Erythroblast (primary cell): ENCODE measurements at regions not wholly inside any gene's neighbourhood (a gene's known extent, or its start where the extent isn't known, plus 50 kb on each side); places are given as distances from the start of the nearest gene placed in this dataset.

Source experiments
- GATA1 ChIP-seq: IDR thresholded peaks from 2 replicates; pipeline ENCODE4 v1.6.1; 2011; ENCODE audit warnings: low read depth, mild to moderate bottlenecking, control low read depth, low read length, moderate library complexity
- POLR2A ChIP-seq: IDR thresholded peaks from 2 replicates; pipeline ENCODE4 v1.6.1; 2011; ENCODE audit warnings: mild to moderate bottlenecking, low read length

DNA sequence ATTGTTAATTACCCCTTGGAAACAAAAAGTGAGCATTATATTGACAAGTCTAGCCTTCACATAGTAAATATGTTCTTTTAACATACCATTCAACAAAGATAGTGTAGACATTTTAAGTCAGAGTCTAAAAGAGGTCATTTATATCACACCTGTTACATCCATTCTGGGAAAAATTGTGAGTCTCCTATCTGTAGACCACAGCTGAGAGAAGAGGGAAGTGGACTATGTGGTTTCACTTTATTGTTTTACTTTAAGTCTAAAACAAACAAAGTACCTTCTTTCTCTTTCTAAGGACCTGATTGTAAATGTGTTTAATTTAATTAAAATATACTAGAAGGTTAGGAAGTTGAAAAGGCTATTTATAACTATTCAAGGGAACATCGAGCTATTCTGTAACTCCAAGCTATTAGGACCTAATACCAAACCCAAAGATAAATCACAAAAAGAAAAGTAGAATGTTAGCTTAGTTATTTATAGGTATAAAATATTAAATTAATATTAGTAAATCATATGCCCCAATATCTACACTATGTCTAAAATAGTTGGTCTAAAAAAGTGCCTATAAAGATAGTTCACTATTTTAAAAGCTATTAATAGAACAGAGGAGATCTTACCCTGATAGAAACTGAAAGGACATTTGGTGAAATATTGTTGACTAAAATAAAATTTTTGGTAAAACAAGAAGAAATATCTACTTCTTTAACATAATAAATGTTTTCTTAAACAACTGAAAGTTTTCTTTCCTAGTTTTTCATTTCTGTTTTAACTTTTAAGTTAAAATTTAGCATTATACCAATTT lies 134.9 kb downstream of the TMEM167A start:
- no peak for TF ChIP-seq POLR2A
- TF ChIP-seq GATA1, result no peak
